Adrenal gland (tissue), 9 donors: ENCODE measurements at regions not wholly inside any gene's neighbourhood (a gene's known extent, or its start where the extent isn't known, plus 50 kb on each side); places are given as distances from the start of the nearest gene placed in this dataset.

Source experiments
- DNase-seq, 7 donors: peaks; one replicate each; pipeline ENCODE4 v3.0.0-alpha.2; 2019 to 2020
- H3K27ac ChIP-seq, 5 donors: fragments of 200-600 bp; sonication (generic) in 4 of 5; 1 replicate in 3 of 5; 2 replicates in 2 of 5; pipeline versions ENCODE4 v1.5.1 to v1.8.0; 2016 to 2020; ENCODE audit warnings: mild to moderate bottlenecking in 1 of 5
- H3K27me3 ChIP-seq: fragments of 200-600 bp; 2 replicates; pipeline ENCODE4 v1.8.0; 2021
- H3K36me3 ChIP-seq, 2 donors: fragments of 200-600 bp; replicated peaks in 1 of 2; 1 replicate in 1 of 2; 2 replicates in 1 of 2; pipeline versions ENCODE4 v1.5.1 to v1.8.0; 2018 to 2022
- H3K4me1 ChIP-seq, 2 donors: fragments of 200-600 bp; replicated peaks in 1 of 2; 1 replicate in 1 of 2; 2 replicates in 1 of 2; pipeline versions ENCODE4 v1.5.1 to v1.8.0; 2018 to 2021
- H3K4me3 ChIP-seq, 4 donors: fragments of 200-600 bp; sonication (generic) in 3 of 4; one replicate each; pipeline ENCODE4 v1.5.1; 2016 to 2018
- H3K9me3 ChIP-seq, 3 donors: fragments of 200-600 bp; sonication (generic) in 1 of 3; replicated peaks in 1 of 3; 1 replicate in 2 of 3; 2 replicates in 1 of 3; pipeline versions ENCODE4 v1.5.1 to v1.8.0; 2016 to 2021
- POLR2A ChIP-seq, 2 donors: fragments of 450-650 bp; IDR thresholded peaks; one replicate each; pipeline ENCODE4 v1.6.1; 2017; ENCODE audit warnings: antibody characterized with exemption in 2 of 2, mild to moderate bottlenecking in 2 of 2, moderate library complexity in 1 of 2
- WGBS, 4 donors: extraction: QIAGEN DNeasy Blood & Tissue Kit in 2 of 4; methylation state at CpG; one replicate each; pipeline versions ENCODE4 v1.1.5 to v1.1.7; 2013 to 2017; 5-methylcytosine and 5-hydroxymethylcytosine counted together
- intact Hi-C, 2 donors: fragments of 100-400 bp; cut with DNase I; formaldehyde crosslinking; loops; one replicate each; pipeline versions ENCODE4 v1.14.1 to v1.15.0; 2022 to 2023
- TF ChIP-seq, protein P1 (sequence below), 6 experiments: fragments of 450-650 bp in 4 of 6; fragments of 200-600 bp in 2 of 6; sonication (generic) in 1 of 6; IDR thresholded peaks; 1 replicate in 5 of 6; 2 replicates in 1 of 6; pipeline versions ENCODE4 v1.5.1 to v1.8.0; 2016 to 2021; ENCODE audit warnings: antibody characterized with exemption in 6 of 6, mild to moderate bottlenecking in 2 of 6, moderate library complexity in 1 of 6
- donor health status: healthy with polysubstance abuse.
- donor health status: Bipolar disorder and iron deficiency.
- donor health status: DM: yes; HTN: yes; CAD: no.
- donor health status: DM: no; HTN: no; CAD: no.
- donor health status: DM: no; HTN: no; CAD: no.

DNA sequence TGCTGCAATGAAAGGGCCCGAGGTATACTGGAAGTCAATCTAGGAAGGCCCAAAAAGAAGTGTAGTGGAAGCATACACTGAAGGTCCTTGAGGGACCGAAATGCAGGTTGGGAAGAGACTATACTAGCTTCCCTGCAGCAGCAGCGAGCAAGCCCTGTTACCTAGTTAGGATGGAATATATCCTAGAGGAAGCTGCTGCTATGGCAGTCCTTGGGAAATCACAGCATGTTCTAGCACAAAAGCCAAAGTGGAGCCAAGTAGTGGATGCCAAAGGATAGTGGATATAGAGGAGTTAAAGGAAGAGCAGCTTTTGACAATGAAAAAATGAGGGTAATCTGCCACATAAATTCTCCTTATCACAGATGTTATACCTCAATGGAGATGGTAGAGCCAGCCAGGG lies 123.8 kb upstream of the STARD3NL start:
- H3K9me3 ChIP-seq: no peaks in the 10 kb centered on the region
- no peaks in the 10 kb centered on the region for H3K36me3 ChIP-seq
- DNase-seq: peak in 6 of 7 donors; percentile 21 to 61 (median 32)
- H3K27me3 ChIP-seq: no peaks in the 10 kb centered on the region
- peaks cover 0 to 16% of the 10 kb centered on the region in 2 donors for H3K4me1 ChIP-seq
- no peak for TF ChIP-seq POLR2A (IDR thresholded peaks at IDR 0.05)
- TF ChIP-seq, protein P1, sequence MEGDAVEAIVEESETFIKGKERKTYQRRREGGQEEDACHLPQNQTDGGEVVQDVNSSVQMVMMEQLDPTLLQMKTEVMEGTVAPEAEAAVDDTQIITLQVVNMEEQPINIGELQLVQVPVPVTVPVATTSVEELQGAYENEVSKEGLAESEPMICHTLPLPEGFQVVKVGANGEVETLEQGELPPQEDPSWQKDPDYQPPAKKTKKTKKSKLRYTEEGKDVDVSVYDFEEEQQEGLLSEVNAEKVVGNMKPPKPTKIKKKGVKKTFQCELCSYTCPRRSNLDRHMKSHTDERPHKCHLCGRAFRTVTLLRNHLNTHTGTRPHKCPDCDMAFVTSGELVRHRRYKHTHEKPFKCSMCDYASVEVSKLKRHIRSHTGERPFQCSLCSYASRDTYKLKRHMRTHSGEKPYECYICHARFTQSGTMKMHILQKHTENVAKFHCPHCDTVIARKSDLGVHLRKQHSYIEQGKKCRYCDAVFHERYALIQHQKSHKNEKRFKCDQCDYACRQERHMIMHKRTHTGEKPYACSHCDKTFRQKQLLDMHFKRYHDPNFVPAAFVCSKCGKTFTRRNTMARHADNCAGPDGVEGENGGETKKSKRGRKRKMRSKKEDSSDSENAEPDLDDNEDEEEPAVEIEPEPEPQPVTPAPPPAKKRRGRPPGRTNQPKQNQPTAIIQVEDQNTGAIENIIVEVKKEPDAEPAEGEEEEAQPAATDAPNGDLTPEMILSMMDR (IDR thresholded peaks at IDR 0.05): peak in 2 of 6 experiments; percentile 28 to 35
- H3K27ac ChIP-seq: peak overlapping the region in 2 of 5 donors; percentile 38 to 65
- intact Hi-C loops: no loop called here
- no peak overlapping the region for H3K4me3 ChIP-seq
- WGBS, 4 donors: 71 to 93% (median 74%) methylated on average over 2 to 3 of the region's 3 CpGs

DNA sequence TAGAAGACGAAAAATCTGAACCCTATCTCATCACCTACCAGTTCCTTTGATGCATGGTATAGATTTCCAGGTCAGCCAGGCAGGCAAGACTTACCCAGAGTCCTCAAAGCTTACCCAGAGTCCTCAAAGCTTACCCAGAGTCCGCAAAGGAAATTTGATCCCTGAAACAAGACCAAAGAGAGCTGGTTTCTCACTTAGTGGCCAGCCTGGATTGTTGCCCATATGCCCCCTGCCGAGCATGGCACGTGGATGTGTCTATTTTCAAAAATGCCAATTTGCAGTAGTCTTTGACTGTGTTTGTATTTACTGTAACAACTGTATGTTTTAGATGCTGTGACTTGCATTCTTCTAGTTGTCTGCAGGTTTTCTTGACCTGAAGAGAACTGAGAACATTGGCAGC lies 120.2 kb upstream of the STARD3NL start:
- WGBS, 4 donors: 74 to 90% (median 85%) methylated on average over 4 of the region's 4 CpGs
- Histone ChIP-seq H3K4me1 (peaks cover 0 to 16% of the 10 kb centered on the region in 2 donors), H3K9me3 (no peaks in the 10 kb centered on the region), H3K27me3 (no peaks in the 10 kb centered on the region), H3K36me3 (no peaks in the 10 kb centered on the region), H3K27ac (no peak overlapping the region), H3K4me3 (no peak overlapping the region)
- intact Hi-C loops: no loop called here
- TF ChIP-seq POLR2A (IDR thresholded peaks at IDR 0.05): no peak
- TF ChIP-seq, protein P1 (IDR thresholded peaks at IDR 0.05): no peak
- no peak for DNase-seq

DNA sequence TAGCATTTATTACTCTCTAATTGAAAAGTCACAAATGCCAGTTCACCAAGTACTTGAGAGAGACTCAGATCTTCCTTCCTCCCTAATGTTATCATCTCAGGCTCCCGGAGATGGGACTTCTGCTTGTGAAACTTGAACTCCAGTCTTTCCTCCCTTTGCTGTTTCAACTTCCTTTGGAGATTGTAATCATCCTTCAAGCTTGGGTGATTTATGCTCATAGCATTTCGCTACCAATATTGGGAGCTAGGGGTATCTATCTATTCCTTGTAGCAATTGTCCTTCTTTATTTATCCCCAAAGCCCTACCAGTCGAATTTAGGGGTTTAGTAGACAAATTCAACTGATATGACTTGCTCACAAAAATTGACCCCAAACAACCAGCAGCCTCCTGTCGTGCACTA lies 117.9 kb upstream of the STARD3NL start:
- H3K4me3 ChIP-seq: no peak overlapping the region
- intact Hi-C loops: no loop called here
- H3K27ac ChIP-seq: no peak overlapping the region
- H3K27me3 ChIP-seq: no peaks in the 10 kb centered on the region
- H3K4me1 ChIP-seq: peaks cover 0 to under 1% of the 10 kb centered on the region in 2 donors
- WGBS, 4 donors: 58 to 68% (median 67%) methylated on average over 4 of the region's 4 CpGs
- H3K36me3 ChIP-seq: no peaks in the 10 kb centered on the region
- H3K9me3 ChIP-seq: no peaks in the 10 kb centered on the region
- TF ChIP-seq POLR2A (IDR thresholded peaks at IDR 0.05): no peak
- TF ChIP-seq, protein P1 (IDR thresholded peaks at IDR 0.05): no peak
- DNase-seq: no peak

DNA sequence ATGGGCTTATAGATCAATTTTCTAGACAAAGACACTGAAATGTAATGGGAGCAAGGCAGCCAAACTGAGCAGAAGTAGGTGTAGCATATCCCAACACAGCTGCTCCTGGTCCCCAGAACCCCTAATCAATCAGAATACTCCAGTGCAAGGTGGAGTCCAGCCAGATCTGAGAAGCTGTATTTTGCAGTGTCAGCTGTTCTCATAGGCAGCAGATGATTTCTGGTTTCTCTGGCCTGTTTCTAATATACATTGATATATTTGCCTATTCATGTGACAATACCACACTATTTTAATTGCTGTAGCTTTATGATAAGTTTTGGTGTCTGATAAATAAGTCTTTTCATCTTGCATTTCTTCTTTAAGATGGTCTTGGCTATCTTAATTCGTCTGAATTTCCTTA lies 117.4 kb upstream of the STARD3NL start:
- TF ChIP-seq, protein P1 (IDR thresholded peaks at IDR 0.05): no peak
- TF ChIP-seq POLR2A (IDR thresholded peaks at IDR 0.05): no peak
- WGBS, 4 donors: 82 to 87% (median 87%) methylated on average over 1 of the region's 1 CpG
- Histone ChIP-seq H3K27me3 (no peaks in the 10 kb centered on the region), H3K36me3 (no peaks in the 10 kb centered on the region), H3K4me3 (no peak overlapping the region), H3K9me3 (no peaks in the 10 kb centered on the region), H3K4me1 (no peaks in the 10 kb centered on the region), H3K27ac (no peak overlapping the region)
- DNase-seq: no peak
- intact Hi-C loops: no loop called here
